SK-N-SH treated with all-trans-retinoic acid at 6 μM for 48 hours (cell line): ENCODE measurements at regions not wholly inside any gene's neighbourhood (a gene's known extent, or its start where the extent isn't known, plus 50 kb on each side); places are given as distances from the start of the nearest gene placed in this dataset.

Experiments
- CSDC2 ChIP-seq: fragments of 250-450 bp; sonication (Bioruptor Pico); IDR thresholded peaks from 2 replicates; pipeline ENCODE4 v1.5.0; 2020; ENCODE audit warnings: mild to moderate bottlenecking, moderate library complexity
- ESRRG ChIP-seq: fragments of 250-450 bp; sonication (Bioruptor Pico); IDR thresholded peaks from 2 replicates; pipeline ENCODE4 v1.6.1; 2021; ENCODE audit warnings: mild to moderate bottlenecking
- TOX ChIP-seq: fragments of 250-450 bp; sonication (Bioruptor Pico); IDR thresholded peaks from 2 replicates; pipeline ENCODE4 v1.8.0; 2021; ENCODE audit warnings: mild to moderate bottlenecking, moderate library complexity, borderline replicate concordance
- ZFP3 ChIP-seq: fragments of 250-450 bp; sonication (Bioruptor Pico); IDR thresholded peaks from 2 replicates; pipeline ENCODE4 v1.5.0; 2020; ENCODE audit warnings: mild to moderate bottlenecking, moderate library complexity
- TF ChIP-seq, protein P1 (sequence below): fragments of 250-450 bp; sonication (Bioruptor Pico); IDR thresholded peaks from 2 replicates; pipeline ENCODE4 v1.5.1; 2021; ENCODE audit warnings: mild to moderate bottlenecking, moderate library complexity

DNA sequence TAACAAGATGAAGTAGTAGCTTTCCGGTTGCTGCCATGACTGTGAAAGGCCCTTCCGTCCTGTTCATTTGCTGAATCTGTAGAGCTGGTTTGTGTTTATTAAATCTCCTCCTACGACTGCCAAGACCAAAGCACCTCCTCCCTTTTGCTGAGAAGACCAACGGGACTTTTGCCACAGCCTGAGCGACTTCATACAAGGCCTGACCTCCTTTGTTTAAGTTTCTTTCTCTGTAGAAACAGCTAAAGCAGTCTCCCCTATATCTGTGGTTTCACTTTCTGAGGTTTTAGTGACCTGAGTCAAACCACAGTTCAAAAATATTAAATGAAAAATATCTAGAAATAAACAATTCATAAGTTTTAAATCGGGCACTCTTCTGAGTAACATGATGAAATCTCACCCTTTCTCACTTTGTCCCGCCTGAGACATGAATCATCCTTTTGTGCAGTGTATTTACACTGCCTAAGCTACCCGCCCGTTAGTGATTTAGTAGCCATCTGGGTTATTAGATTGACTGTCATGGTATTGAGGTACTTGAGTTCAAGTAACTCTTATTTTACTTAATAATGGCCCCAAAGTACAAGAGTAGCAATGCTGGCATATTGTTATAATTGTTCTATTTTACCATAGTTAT is 119.1 kb upstream of the LRRC4C start:
- no peak for TF ChIP-seq ESRRG
- no peak for TF ChIP-seq CSDC2 (CRISPR knock-in tag)
- no peak for TF ChIP-seq TOX (CRISPR knock-in tag)
- TF ChIP-seq ZFP3 (CRISPR knock-in tag), result no peak
- TF ChIP-seq, protein P1, sequence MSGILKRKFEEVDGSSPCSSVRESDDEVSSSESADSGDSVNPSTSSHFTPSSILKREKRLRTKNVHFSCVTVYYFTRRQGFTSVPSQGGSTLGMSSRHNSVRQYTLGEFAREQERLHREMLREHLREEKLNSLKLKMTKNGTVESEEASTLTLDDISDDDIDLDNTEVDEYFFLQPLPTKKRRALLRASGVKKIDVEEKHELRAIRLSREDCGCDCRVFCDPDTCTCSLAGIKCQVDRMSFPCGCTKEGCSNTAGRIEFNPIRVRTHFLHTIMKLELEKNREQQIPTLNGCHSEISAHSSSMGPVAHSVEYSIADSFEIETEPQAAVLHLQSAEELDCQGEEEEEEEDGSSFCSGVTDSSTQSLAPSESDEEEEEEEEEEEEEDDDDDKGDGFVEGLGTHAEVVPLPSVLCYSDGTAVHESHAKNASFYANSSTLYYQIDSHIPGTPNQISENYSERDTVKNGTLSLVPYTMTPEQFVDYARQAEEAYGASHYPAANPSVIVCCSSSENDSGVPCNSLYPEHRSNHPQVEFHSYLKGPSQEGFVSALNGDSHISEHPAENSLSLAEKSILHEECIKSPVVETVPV (CRISPR knock-in tag), result no peak
